ENCODE measurements at regions not wholly inside any gene's neighbourhood (a gene's known extent, or its start where the extent isn't known, plus 50 kb on each side); places are given as distances from the start of the nearest gene placed in this dataset.

- TF ChIP-seq PKNOX1 (IDR thresholded peaks at IDR 0.05) (no peak), TARDBP (IDR thresholded peaks at IDR 0.05) (no peak), SP1 (IDR thresholded peaks at IDR 0.05) (no peak), BHLHE40 (IDR thresholded peaks at IDR 0.05; ENCODE audit: borderline replicate concordance) (no peak), SUZ12 (IDR thresholded peaks at IDR 0.05) (no peak), FOXA1 (IDR thresholded peaks at IDR 0.05) (no peak), HDGF (IDR thresholded peaks at IDR 0.05; ENCODE audit: borderline replicate concordance) (no peak), FOXK2 (IDR thresholded peaks at IDR 0.05) (no peak), FOXM1 (IDR thresholded peaks at IDR 0.05; ENCODE audit: borderline replicate concordance) (no peak), NFRKB (IDR thresholded peaks at IDR 0.05) (no peak)
These were observed 226.6 kb downstream of the MEIS1 start for GRCh38 chr2:66661253-66662173.

Data from HEK293T (cell line).